ENCODE measurements at regions not wholly inside any gene's neighbourhood (a gene's known extent, or its start where the extent isn't known, plus 50 kb on each side); places are given as distances from the start of the nearest gene placed in this dataset.

DNA sequence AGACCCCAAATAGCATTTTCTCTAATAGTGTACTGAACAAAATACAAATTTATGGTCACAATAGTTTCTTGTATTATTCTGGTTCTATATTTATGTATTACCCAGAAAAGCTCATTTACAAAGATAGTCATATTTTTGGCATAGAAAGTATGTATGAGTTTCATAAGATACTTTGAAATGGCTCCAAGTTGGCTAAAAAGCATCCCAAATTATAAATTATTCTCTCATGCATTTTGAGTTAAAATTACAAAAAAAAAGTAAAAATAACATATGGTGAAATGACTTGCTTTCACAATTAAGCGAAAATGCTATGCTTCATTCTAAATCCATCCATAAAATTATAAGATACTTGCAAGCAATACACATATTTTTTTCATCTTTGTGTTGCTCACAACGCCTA lies 530.7 kb downstream of the ZNF804A start (continued):
- TF ChIP-seq, protein P1, sequence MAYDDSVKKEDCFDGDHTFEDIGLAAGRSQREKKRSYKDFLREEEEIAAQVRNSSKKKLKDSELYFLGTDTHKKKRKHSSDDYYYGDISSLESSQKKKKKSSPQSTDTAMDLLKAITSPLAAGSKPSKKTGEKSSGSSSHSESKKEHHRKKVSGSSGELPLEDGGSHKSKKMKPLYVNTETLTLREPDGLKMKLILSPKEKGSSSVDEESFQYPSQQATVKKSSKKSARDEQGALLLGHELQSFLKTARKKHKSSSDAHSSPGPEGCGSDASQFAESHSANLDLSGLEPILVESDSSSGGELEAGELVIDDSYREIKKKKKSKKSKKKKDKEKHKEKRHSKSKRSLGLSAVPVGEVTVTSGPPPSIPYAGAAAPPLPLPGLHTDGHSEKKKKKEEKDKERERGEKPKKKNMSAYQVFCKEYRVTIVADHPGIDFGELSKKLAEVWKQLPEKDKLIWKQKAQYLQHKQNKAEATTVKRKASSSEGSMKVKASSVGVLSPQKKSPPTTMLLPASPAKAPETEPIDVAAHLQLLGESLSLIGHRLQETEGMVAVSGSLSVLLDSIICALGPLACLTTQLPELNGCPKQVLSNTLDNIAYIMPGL (CRISPR knock-in tag; IDR thresholded peaks at IDR 0.05; ENCODE audit: borderline replicate concordance): no peak

DNA sequence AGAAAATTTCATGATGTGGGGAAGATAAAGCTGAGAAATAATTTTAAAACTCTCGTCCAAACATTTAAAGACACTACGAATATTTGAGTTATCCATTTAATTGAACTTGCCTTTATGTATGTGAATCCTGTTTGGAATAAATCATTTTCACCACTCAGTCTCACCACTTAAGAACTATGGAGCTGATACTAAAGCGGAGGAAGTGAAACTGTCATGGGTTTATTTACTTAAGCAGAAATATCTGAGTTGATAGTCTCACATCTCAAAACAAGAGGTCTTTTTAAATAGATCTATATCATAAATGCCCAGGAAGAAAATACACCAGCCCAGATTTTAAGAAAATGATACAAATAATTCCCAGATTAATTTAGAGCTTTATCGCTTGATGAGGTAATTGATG lies 532.4 kb downstream of the ZNF804A start:
- H3K4me2 ChIP-seq: no peak overlapping the region
- ChIA-PET POLR2A (no interaction called here), CTCF (no interaction called here)
- ATAC-seq (no peak), FAIRE-seq (no peak), DNase-seq (ENCODE audit: low read depth in 1 of 2, low spot score in 1 of 2) (no peak)
- no peak overlapping the region for H3K27ac ChIP-seq
- no peaks in the 10 kb centered on the region for H3K4me1 ChIP-seq
- WGBS (ENCODE audit: missing lambda C conversion rate): 59% methylated on average over 4 of the region's 4 CpGs
- TF ChIP-seq NFE2L2 (conservative IDR thresholded peaks at IDR 0.05; ENCODE audit: low read length): no peak
- TF ChIP-seq ZSCAN20 (CRISPR knock-in tag; IDR thresholded peaks at IDR 0.05): no peak
- H3K4me3 ChIP-seq: no peak overlapping the region
- peaks cover 3% of the 10 kb centered on the region; the same call in 1 of the 3 replicates for H3K9me3 ChIP-seq

GRCh38 chr2:185132501-185133041 lies 534.2 kb downstream of the ZNF804A start:
- ATAC-seq (no peak), FAIRE-seq (no peak), DNase-seq (ENCODE audit: low read depth in 1 of 2, low spot score in 1 of 2) (no peak)
- TF ChIP-seq FOXS1 (CRISPR knock-in tag; IDR thresholded peaks at IDR 0.05) (no peak), CEBPB (IDR thresholded peaks at IDR 0.05) (no peak), JUN (IDR thresholded peaks at IDR 0.05) (no peak), HES2 (IDR thresholded peaks at IDR 0.05) (no peak), EHMT2 (IDR thresholded peaks at IDR 0.05; ENCODE audit: low read depth) (no peak)
- no peak overlapping the region for H3K4me3 ChIP-seq
- CTCF ChIA-PET: no interaction called here
- no peak overlapping the region for H3K4me2 ChIP-seq
- no peaks in the 10 kb centered on the region for H3K4me1 ChIP-seq
- H3K27ac ChIP-seq: no peak overlapping the region
- H3K9me3 ChIP-seq: no peaks in the 10 kb centered on the region
- 79% methylated on average over 23 of the region's 39 CpGs for WGBS (ENCODE audit: missing lambda C conversion rate)
- POLR2A ChIA-PET: no interaction called here

- FAIRE-seq: no peak
- H3K4me1 ChIP-seq: no peaks in the 10 kb centered on the region
Measured at GRCh38 chr2:185137700-185138099, 539.4 kb downstream of the ZNF804A start.

DNA sequence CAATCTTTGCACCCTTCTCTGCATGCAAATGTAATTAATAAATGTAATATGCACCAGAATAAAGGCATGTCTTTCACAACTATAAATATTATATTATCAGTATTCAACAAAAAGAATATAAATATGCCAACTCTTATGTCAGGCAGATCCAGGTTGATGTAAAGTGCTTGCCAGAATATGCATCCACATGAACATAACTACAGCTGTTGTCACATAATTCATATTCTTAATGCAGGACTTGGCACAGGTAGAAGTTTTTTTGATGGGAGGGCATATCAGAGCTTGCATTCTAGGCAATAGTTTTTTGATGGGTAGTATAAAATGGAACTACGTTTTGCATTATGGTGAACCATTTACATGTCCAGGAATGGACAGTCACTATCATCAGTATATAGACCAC lies 544.3 kb downstream of the ZNF804A start:
- ChIA-PET CTCF (no interaction called here), POLR2A (no interaction called here)
- Histone ChIP-seq H3K9me3 (no peaks in the 10 kb centered on the region; the same call in 2 of the 3 replicates), H3K4me2 (no peak overlapping the region), H3K27ac (no peak overlapping the region), H3K4me3 (no peak overlapping the region), H3K4me1 (no peaks in the 10 kb centered on the region)
- 0% methylated on average over 1 of the region's 1 CpG for WGBS (ENCODE audit: missing lambda C conversion rate)
- no peak for FAIRE-seq
- TF ChIP-seq, protein P1 (CRISPR knock-in tag; IDR thresholded peaks at IDR 0.05; ENCODE audit: borderline replicate concordance): no peak
- TF ChIP-seq RAD21 (conservative IDR thresholded peaks at IDR 0.05 in 1 of 2, IDR thresholded peaks at IDR 0.05 in 1 of 2): no peak
- TF ChIP-seq CBX2 (IDR thresholded peaks at IDR 0.05; ENCODE audit: borderline replicate concordance, low read depth): no peak
- TF ChIP-seq CHD4 (IDR thresholded peaks at IDR 0.05; ENCODE audit: borderline replicate concordance): no peak
- TF ChIP-seq MAZ (IDR thresholded peaks at IDR 0.05; ENCODE audit: borderline replicate concordance, low read depth, low read length): no peak
- no peak for TF ChIP-seq ZFP36 (IDR thresholded peaks at IDR 0.05; ENCODE audit: borderline replicate concordance, partially characterized antibody)
- TF ChIP-seq EHF (CRISPR knock-in tag; IDR thresholded peaks at IDR 0.05): no peak
- TF ChIP-seq, protein P2, sequence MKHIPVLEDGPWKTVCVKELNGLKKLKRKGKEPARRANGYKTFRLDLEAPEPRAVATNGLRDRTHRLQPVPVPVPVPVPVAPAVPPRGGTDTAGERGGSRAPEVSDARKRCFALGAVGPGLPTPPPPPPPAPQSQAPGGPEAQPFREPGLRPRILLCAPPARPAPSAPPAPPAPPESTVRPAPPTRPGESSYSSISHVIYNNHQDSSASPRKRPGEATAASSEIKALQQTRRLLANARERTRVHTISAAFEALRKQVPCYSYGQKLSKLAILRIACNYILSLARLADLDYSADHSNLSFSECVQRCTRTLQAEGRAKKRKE (CRISPR knock-in tag; IDR thresholded peaks at IDR 0.05; ENCODE audit: low read depth): no peak
- TF ChIP-seq CHD2 (IDR thresholded peaks at IDR 0.05; ENCODE audit: low read length, partially characterized antibody): no peak
- TF ChIP-seq FOSL2 (IDR thresholded peaks at IDR 0.05): no peak
- no peak for TF ChIP-seq FOSL2 (CRISPR knock-in tag; IDR thresholded peaks at IDR 0.05)
- no peak for TF ChIP-seq JUNB (IDR thresholded peaks at IDR 0.05)
- no peak for DNase-seq (ENCODE audit: low read depth in 1 of 2, low spot score in 1 of 2)
- ATAC-seq: no peak

More at GRCh38 chr2:185137700-185138099, 539.4 kb downstream of the ZNF804A start:
- DNase-seq (ENCODE audit: low read depth in 1 of 2, low spot score in 1 of 2) (no peak), ATAC-seq (no peak)
- Histone ChIP-seq H3K27ac (no peak overlapping the region), H3K9me3 (no peaks in the 10 kb centered on the region), H3K4me3 (no peak overlapping the region), H3K4me2 (no peak overlapping the region)
- ChIA-PET POLR2A (no interaction called here), CTCF (no interaction called here)
- TF ChIP-seq HOXA7 (CRISPR knock-in tag; IDR thresholded peaks at IDR 0.05): no peak
- TF ChIP-seq CHD4 (IDR thresholded peaks at IDR 0.05; ENCODE audit: borderline replicate concordance): no peak
- TF ChIP-seq RFX5 (IDR thresholded peaks at IDR 0.05): no peak
- TF ChIP-seq E2F6 (IDR thresholded peaks at IDR 0.05; ENCODE audit: borderline replicate concordance, low read depth): no peak
- TF ChIP-seq NR3C1 (IDR thresholded peaks at IDR 0.05): no peak

Data from A549 (cell line).